Large intestine (tissue), 3 donors: ENCODE measurements at regions not wholly inside any gene's neighbourhood (a gene's known extent, or its start where the extent isn't known, plus 50 kb on each side); places are given as distances from the start of the nearest gene placed in this dataset.

Experiments
- DNase-seq, 2 donors: peaks; one replicate each; pipeline versions ENCODE4 v3.0.0 to v3.0.0-alpha.2; 2013
- H3K27ac ChIP-seq: one replicate; pipeline ENCODE4 v1.5.1; 2013; ENCODE audit warnings: low read length
- H3K27me3 ChIP-seq: 2 replicates; pipeline ENCODE4 v1.6.1; 2013; ENCODE audit warnings: low read length; ENCODE audit not compliant: control insufficient read depth, insufficient read depth
- H3K36me3 ChIP-seq: 2 replicates; pipeline ENCODE4 v1.6.1; 2013; ENCODE audit warnings: low read length; ENCODE audit not compliant: control insufficient read depth, insufficient read depth
- H3K4me1 ChIP-seq: one replicate; pipeline ENCODE4 v1.6.1; 2013; ENCODE audit warnings: low read length; ENCODE audit not compliant: control insufficient read depth, insufficient read depth
- H3K4me3 ChIP-seq: one replicate; pipeline ENCODE4 v1.5.1; 2013; ENCODE audit warnings: low read length
- H3K9me3 ChIP-seq: one replicate; pipeline ENCODE4 v1.6.1; 2013; ENCODE audit warnings: mild to moderate bottlenecking, low read depth, low read length, moderate library complexity; ENCODE audit not compliant: control insufficient read depth
- WGBS: methylation state at CpG from one replicate; pipeline ENCODE4 v1.1.5; 2013; ENCODE audit warnings: low lambda C conversion rate; ENCODE audit not compliant: insufficient coverage; 5-methylcytosine and 5-hydroxymethylcytosine counted together

DNA sequence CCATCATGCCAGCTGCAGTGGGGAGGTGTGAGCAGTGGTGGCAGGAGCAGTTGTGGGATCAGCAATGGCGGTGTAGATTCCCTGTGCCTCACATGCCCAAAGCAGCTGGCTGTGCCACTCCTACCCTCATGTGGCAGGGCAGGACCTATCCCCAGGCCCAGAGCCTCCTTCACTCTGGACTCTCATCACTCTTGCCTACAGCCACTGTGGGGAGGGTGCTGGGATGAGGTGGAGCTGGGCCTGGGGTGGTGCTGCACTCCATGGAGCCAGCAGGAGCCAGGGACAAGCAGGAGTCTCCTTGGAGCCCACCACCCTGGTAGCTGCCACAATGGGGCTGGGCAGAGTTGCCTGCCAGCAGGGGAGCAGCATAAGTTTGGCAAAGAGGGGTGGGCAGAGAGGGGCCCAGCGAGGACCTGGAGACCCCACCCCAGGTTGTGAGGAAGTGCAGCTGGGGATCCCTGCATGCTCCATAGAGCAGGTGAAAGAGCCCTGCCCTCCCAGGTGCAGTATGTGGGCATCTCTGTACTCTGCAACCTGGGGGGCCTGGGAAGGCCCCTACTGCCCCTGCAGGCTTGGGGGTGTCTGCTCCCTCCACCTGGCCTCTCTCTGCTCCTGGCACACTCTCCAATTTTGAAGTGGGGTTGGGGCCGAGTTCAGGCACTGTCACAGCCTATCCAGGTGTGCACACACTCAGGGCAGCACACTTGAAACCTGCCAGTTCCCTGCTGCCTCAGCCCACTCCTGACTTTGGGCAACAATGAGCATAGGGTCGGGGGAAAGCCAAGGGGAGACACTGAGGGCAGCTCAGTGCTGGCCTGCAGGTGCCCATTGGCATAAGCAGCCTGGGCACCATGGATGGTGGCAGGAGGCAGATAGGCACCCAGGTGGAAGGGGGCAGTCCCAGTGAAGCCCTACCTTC, 74.0 kb upstream of the INTU start:
- Histone ChIP-seq H3K27ac (no peak overlapping the region), H3K36me3 (no peaks in the 10 kb centered on the region), H3K4me1 (no peaks in the 10 kb centered on the region), H3K27me3 (no peaks in the 10 kb centered on the region), H3K9me3 (peaks cover 3% of the 10 kb centered on the region), H3K4me3 (no peak overlapping the region)
- no CpG with 5 or more reads among the region's 4 CpGs for WGBS
- DNase-seq: no peak

GRCh38 chr4:127559981-127560380, 72.8 kb upstream of the INTU start:
- Histone ChIP-seq H3K36me3 (no peaks in the 10 kb centered on the region), H3K4me1 (no peaks in the 10 kb centered on the region), H3K4me3 (no peak overlapping the region), H3K9me3 (peaks cover 3% of the 10 kb centered on the region), H3K27me3 (no peaks in the 10 kb centered on the region), H3K27ac (no peak overlapping the region)
- DNase-seq: no peak
- no CpG with 5 or more reads among the region's 7 CpGs for WGBS

DNA sequence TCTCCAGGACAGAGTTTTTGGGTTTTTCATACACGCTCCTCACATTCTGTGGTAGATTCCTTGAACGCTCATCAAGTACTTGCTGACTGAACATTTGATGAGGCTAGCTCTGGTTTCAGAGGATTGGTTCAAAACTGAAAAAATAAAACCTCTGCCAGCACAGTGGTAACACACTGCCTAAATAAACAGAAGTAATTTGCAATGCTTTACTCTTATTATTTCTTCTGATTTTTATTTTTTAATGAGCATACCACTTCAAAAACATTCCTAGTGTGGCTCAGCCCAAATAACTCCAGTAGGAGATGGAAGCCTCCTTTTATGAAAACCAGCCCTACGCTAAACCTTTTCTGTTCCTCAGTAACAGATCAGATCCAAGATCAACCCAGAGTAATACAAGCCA, 72.0 kb upstream of the INTU start:
- DNase-seq: no peak
- Histone ChIP-seq H3K4me1 (no peaks in the 10 kb centered on the region), H3K27me3 (no peaks in the 10 kb centered on the region), H3K36me3 (no peaks in the 10 kb centered on the region), H3K9me3 (peaks cover 3% of the 10 kb centered on the region), H3K4me3 (no peak overlapping the region), H3K27ac (no peak overlapping the region)
- WGBS: no CpG with 5 or more reads among the region's 3 CpGs

GRCh38 chr4:127574643-127575042, 58.1 kb upstream of the INTU start:
- Histone ChIP-seq H3K27ac (no peak overlapping the region), H3K27me3 (no peaks in the 10 kb centered on the region), H3K9me3 (no peaks in the 10 kb centered on the region), H3K4me3 (no peak overlapping the region), H3K36me3 (no peaks in the 10 kb centered on the region), H3K4me1 (no peaks in the 10 kb centered on the region)
- DNase-seq: no peak
- no CpG with 5 or more reads among the region's 2 CpGs for whole genome bisulfite sequencing

DNA sequence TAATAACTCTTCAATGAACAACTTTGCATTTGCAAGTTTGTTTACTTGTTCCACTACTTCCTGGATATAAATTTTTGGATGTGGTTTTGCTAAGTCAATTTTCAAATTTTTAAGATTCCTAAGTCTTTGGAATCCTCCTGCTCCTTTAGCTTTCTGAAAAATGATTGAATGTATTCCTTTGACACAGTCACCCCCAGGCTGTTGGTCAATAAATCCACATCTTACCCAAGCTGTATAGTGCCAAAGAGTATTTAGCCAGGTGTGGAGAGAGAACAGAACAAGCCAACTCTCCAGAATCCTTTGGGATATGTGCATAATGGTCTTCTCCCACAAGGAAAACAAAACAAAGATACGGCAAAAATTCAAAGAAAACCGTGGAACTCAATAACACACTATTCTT, 56.9 kb upstream of the INTU start:
- no peaks in the 10 kb centered on the region for H3K9me3 ChIP-seq
- H3K4me3 ChIP-seq: no peak overlapping the region
- H3K27ac ChIP-seq: no peak overlapping the region
- no peaks in the 10 kb centered on the region for H3K36me3 ChIP-seq
- H3K27me3 ChIP-seq: no peaks in the 10 kb centered on the region
- DNase-seq: no peak
- 89% methylated on average over 2 of the region's 2 CpGs for WGBS
- no peaks in the 10 kb centered on the region for H3K4me1 ChIP-seq

- H3K27ac ChIP-seq: no peak overlapping the region
- no CpG with 5 or more reads among the region's 3 CpGs for WGBS
- H3K4me1 ChIP-seq: no peaks in the 10 kb centered on the region
- no peaks in the 10 kb centered on the region for H3K9me3 ChIP-seq
- H3K36me3 ChIP-seq: no peaks in the 10 kb centered on the region
- H3K27me3 ChIP-seq: no peaks in the 10 kb centered on the region
- H3K4me3 ChIP-seq: no peak overlapping the region
- DNase-seq: no peak
Measured at GRCh38 chr4:127578491-127578890, 54.3 kb upstream of the INTU start.

DNA sequence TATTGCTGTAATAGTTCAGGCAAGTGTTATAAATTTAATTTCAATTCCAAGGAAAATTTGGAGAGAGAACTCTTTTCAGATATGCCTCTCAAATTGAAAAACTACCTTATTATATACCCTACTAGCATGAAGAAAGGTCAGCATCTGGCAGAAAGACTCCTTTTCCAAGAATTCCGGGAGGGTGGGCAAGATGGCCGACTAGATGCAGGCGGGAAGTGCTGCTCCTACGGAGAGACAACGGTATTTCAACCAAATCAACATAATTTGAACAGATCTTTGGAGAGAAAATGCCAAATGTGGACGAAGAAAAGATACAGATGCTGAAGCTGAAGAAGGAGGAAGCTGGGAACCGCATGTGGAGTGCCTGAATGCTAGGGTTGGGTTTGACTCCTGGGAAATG, 53.8 kb upstream of the INTU start:
- Histone ChIP-seq H3K9me3 (no peaks in the 10 kb centered on the region), H3K27me3 (no peaks in the 10 kb centered on the region), H3K27ac (no peak overlapping the region), H3K4me3 (no peak overlapping the region), H3K36me3 (no peaks in the 10 kb centered on the region), H3K4me1 (no peaks in the 10 kb centered on the region)
- DNase-seq: no peak
- WGBS: 100% methylated on average over 2 of the region's 7 CpGs

DNA sequence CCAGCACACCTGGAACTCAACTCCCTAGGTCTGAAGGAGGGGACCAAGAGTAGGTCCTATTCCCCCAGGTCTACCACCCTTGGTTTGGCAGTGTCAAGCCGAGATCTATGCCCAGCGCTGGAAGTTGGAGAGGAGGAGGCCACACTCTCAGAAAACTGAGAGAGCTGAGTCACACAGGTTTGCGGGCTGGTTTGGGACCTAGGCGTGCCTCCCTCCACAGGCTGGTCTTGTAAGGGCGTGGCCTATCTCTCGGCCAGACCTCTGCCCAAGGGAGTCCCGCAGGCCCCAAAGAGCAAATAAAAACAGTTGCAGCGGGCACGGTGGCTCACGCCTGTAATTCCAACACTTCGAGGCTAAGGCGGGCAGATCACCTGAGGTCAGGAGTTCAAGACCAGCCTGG, 52.9 kb upstream of the INTU start:
- Histone ChIP-seq H3K9me3 (no peaks in the 10 kb centered on the region), H3K27ac (no peak overlapping the region), H3K4me3 (no peak overlapping the region), H3K4me1 (no peaks in the 10 kb centered on the region), H3K27me3 (no peaks in the 10 kb centered on the region), H3K36me3 (no peaks in the 10 kb centered on the region)
- DNase-seq: no peak
- WGBS: no CpG with 5 or more reads among the region's 12 CpGs

DNA sequence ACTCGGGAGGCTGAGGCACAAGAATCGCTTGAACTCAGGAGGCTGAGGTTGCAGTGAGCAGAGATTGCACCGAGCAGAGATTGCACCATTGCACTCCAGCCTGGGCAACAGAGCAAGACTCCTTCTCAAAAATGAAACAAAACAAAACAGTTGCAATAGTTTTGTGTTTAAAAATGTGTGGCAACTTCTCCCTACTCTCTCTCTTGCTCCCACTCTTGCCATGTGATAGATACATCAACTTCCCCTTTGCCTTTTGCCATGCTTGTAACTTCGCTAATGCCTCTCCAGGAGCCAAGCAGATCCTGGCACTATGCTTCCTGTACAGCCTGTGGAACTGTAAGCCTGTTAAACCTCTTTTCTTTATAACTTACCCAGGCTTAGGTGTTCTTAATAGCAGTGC, 52.5 kb upstream of the INTU start:
- no peaks in the 10 kb centered on the region for H3K9me3 ChIP-seq
- no peak overlapping the region for H3K4me3 ChIP-seq
- no CpG with 5 or more reads among the region's 4 CpGs for WGBS
- no peak overlapping the region for H3K27ac ChIP-seq
- H3K27me3 ChIP-seq: no peaks in the 10 kb centered on the region
- no peaks in the 10 kb centered on the region for H3K4me1 ChIP-seq
- H3K36me3 ChIP-seq: no peaks in the 10 kb centered on the region
- DNase-seq: no peak

- Histone ChIP-seq H3K27me3 (no peaks in the 10 kb centered on the region), H3K27ac (no peak overlapping the region), H3K9me3 (no peaks in the 10 kb centered on the region), H3K4me1 (no peaks in the 10 kb centered on the region), H3K4me3 (no peak overlapping the region), H3K36me3 (no peaks in the 10 kb centered on the region)
- no peak for DNase-seq
- WGBS: no CpG with 5 or more reads among the region's 2 CpGs
Measured at GRCh38 chr4:127580891-127581290, 51.9 kb upstream of the INTU start.
